Caco-2 (cell line): ENCODE measurements at regions not wholly inside any gene's neighbourhood (a gene's known extent, or its start where the extent isn't known, plus 50 kb on each side); places are given as distances from the start of the nearest gene placed in this dataset.

Source experiments
- BruUV-seq: library from RNA; stranded (reverse); fragments of 400-500 nt; replicated peaks from 2 replicates; lab custom pipeline; 2021; lab: Mats Ljungman, UMichigan
- CTCF ChIA-PET: fragments of 300-600 bp; sonication (Branson Sonifier 250); formaldehyde crosslinking; loops from one replicate; lab custom pipeline; 2022; ENCODE audit warnings: antibody characterized with exemption; lab: Charles Lee
- POLR2A ChIA-PET: fragments of 300-600 bp; sonication (Branson Sonifier 250); formaldehyde crosslinking; loops from one replicate; lab custom pipeline; 2022; ENCODE audit warnings: antibody characterized with exemption; lab: Charles Lee
- DNase-seq, 2 experiments: peaks; one replicate each; pipeline versions ENCODE4 v3.0.0 to v3.0.0-alpha.2; 2020 to 2022
- H3K27me3 ChIP-seq: replicated peaks from 2 replicates; pipeline ENCODE4 v1.6.0; 2011; ENCODE audit warnings: low read length; ENCODE audit not compliant: control insufficient read depth, insufficient read depth
- H3K36me3 ChIP-seq: 2 replicates; pipeline ENCODE4 v1.5.1; 2011; ENCODE audit warnings: low read length; ENCODE audit not compliant: control insufficient read depth, insufficient read depth
- H3K4me1 ChIP-seq: fragments of 250-450 bp; sonication (Bioruptor Pico); 2 replicates; pipeline ENCODE4 v1.5.1; 2020; ENCODE audit warnings: mild to moderate bottlenecking
- H3K4me3 ChIP-seq: 2 replicates; pipeline ENCODE4 v1.5.1; 2011; ENCODE audit warnings: low read depth, mild to moderate bottlenecking, control low read depth, low read length
- H3K9me3 ChIP-seq: fragments of 250-450 bp; sonication (Bioruptor Pico); 2 replicates; pipeline ENCODE4 v1.5.1; 2020; ENCODE audit warnings: mild to moderate bottlenecking, moderate library complexity
- H3K27ac Mint-ChIP-seq: one replicate; pipeline ENCODE4 v1.8.0; 2022; ENCODE audit warnings: mixed read lengths; ENCODE audit not compliant: unreplicated experiment
- H3K27me3 Mint-ChIP-seq: one replicate; pipeline ENCODE4 v1.8.0; 2022; ENCODE audit warnings: mixed read lengths; ENCODE audit not compliant: insufficient read depth, unreplicated experiment
- H3K36me3 Mint-ChIP-seq: one replicate; pipeline ENCODE4 v1.8.0; 2022; ENCODE audit warnings: mild to moderate bottlenecking, mixed read lengths; ENCODE audit not compliant: insufficient read depth, unreplicated experiment
- H3K4me1 Mint-ChIP-seq: one replicate; pipeline ENCODE4 v1.8.0; 2022; ENCODE audit warnings: low read depth, mixed read lengths; ENCODE audit not compliant: unreplicated experiment
- H3K4me3 Mint-ChIP-seq: one replicate; pipeline ENCODE4 v1.8.0; 2022; ENCODE audit warnings: mild to moderate bottlenecking, moderate library complexity, mixed read lengths; ENCODE audit not compliant: unreplicated experiment
- H3K9me3 Mint-ChIP-seq: one replicate; pipeline ENCODE4 v1.8.0; 2022; ENCODE audit warnings: mixed read lengths; ENCODE audit not compliant: unreplicated experiment
- intact Hi-C: fragments of 100-400 bp; cut with micrococcal nuclease; formaldehyde crosslinking; loops from one replicate; pipeline ENCODE4 v1.10.0; 2022; ENCODE audit not compliant: unreplicated experiment
- TF ChIP-seq, protein P1 (sequence below), 2 experiments: fragments of 200-600 bp in 1 of 2; IDR thresholded peaks; 1 replicate in 1 of 2; 2 replicates in 1 of 2; pipeline versions ENCODE4 v1.5.1 to v1.8.0; 2011 to 2022; ENCODE audit warnings: antibody characterized with exemption in 1 of 2, control low read depth in 1 of 2, inconsistent platforms in 1 of 2, low read depth in 1 of 2, low read length in 1 of 2, mild to moderate bottlenecking in 1 of 2, moderate library complexity in 1 of 2; ENCODE audit not compliant: insufficient read depth in 1 of 2, severe bottlenecking in 1 of 2, unreplicated experiment in 1 of 2

DNA sequence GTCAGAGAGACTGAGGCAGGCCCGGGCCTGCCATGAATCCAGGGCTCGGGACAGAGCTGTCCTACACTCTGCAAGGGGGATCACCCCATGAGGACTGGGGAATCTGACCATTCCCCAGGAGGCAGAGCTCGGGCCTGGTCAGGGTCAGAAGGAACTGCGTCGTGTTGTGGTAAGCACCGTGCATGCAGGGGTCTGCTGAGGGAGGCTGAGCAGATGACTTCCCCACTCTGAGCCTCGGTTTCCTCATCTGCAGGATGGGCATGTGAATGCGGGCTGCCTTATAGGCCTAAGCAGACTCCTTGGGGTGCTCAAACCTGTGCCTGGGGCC is 61.6 kb upstream of the IQSEC1 start:
- intact Hi-C loops: no loop called here
- no TSS peak for BruUV-seq
- CTCF ChIA-PET: no interaction called here
- Histone ChIP-seq H3K4me1 (no peaks in the 10 kb centered on the region), H3K27me3 (no peaks in the 10 kb centered on the region; the same call in 1 of the 2 replicates), H3K9me3 (no peaks in the 10 kb centered on the region), H3K4me3 (no peak overlapping the region), H3K36me3 (no peaks in the 10 kb centered on the region)
- Mint-ChIP-seq H3K4me1 (no peaks in the 10 kb centered on the region), H3K27ac (no peak overlapping the region), H3K9me3 (no peaks in the 10 kb centered on the region), H3K36me3 (no peaks in the 10 kb centered on the region), H3K27me3 (peaks cover 12% of the 10 kb centered on the region), H3K4me3 (no peak overlapping the region)
- no peak for DNase-seq
- POLR2A ChIA-PET: no interaction called here
- TF ChIP-seq, protein P1, sequence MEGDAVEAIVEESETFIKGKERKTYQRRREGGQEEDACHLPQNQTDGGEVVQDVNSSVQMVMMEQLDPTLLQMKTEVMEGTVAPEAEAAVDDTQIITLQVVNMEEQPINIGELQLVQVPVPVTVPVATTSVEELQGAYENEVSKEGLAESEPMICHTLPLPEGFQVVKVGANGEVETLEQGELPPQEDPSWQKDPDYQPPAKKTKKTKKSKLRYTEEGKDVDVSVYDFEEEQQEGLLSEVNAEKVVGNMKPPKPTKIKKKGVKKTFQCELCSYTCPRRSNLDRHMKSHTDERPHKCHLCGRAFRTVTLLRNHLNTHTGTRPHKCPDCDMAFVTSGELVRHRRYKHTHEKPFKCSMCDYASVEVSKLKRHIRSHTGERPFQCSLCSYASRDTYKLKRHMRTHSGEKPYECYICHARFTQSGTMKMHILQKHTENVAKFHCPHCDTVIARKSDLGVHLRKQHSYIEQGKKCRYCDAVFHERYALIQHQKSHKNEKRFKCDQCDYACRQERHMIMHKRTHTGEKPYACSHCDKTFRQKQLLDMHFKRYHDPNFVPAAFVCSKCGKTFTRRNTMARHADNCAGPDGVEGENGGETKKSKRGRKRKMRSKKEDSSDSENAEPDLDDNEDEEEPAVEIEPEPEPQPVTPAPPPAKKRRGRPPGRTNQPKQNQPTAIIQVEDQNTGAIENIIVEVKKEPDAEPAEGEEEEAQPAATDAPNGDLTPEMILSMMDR (IDR thresholded peaks at IDR 0.05; ENCODE audit: insufficient read depth in 1 of 2, low read depth in 1 of 2, low read length in 1 of 2, severe bottlenecking in 1 of 2, unreplicated experiment in 1 of 2): no peak

DNA sequence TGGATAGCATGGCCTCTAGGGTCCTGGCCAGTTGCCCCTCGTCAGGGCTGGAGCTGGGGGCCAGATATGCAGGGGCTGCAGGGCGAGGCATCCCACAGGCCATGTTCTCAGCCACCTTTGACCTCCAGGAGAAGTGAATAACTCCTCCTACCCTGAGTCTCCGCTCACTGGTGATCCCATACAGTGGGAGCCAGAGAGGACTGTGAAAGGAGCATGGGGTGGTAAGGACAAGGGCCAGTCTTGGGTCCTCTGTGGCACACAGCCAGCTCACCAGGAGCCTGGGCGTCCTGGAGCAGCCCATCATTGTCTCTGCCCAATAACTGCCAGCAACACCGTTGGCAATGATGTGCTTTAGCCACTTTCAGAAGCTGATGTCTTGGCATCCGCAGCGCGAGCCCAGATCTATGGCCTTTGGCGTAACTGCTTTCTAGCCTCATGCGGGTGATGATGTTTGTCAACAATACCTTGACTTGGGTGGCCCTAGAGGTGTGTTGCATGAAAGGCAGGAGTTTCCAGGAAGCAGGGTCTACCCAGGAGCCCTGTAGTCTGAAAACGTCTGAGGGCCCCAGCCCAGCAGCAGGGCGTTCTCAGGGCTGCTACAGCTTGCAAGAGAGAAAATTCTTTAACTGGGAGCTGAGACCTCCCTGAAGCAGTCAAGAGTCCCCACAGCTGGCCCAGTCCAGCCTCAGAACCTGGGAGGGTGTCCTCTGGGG is 61.1 kb upstream of the IQSEC1 start:
- no peaks in the 10 kb centered on the region for H3K36me3 Mint-ChIP-seq
- no TSS peak for BruUV-seq
- no peaks in the 10 kb centered on the region for H3K4me1 Mint-ChIP-seq
- no peaks in the 10 kb centered on the region for H3K36me3 ChIP-seq
- H3K27ac Mint-ChIP-seq: no peak overlapping the region
- peak in 1 of 2 experiments; percentile 13 for DNase-seq
- no peak overlapping the region for H3K4me3 Mint-ChIP-seq
- POLR2A ChIA-PET: no interaction called here
- no peaks in the 10 kb centered on the region; the same call in 1 of the 2 replicates for H3K27me3 ChIP-seq
- no peaks in the 10 kb centered on the region for H3K9me3 ChIP-seq
- H3K27me3 Mint-ChIP-seq: peaks cover 9% of the 10 kb centered on the region
- no peak overlapping the region for H3K4me3 ChIP-seq
- no peaks in the 10 kb centered on the region for H3K4me1 ChIP-seq
- intact Hi-C loops: no loop called here
- CTCF ChIA-PET: no interaction called here
- TF ChIP-seq, protein P1 (IDR thresholded peaks at IDR 0.05; ENCODE audit: insufficient read depth in 1 of 2, low read depth in 1 of 2, low read length in 1 of 2, severe bottlenecking in 1 of 2, unreplicated experiment in 1 of 2): no peak
- H3K9me3 Mint-ChIP-seq: no peaks in the 10 kb centered on the region

DNA sequence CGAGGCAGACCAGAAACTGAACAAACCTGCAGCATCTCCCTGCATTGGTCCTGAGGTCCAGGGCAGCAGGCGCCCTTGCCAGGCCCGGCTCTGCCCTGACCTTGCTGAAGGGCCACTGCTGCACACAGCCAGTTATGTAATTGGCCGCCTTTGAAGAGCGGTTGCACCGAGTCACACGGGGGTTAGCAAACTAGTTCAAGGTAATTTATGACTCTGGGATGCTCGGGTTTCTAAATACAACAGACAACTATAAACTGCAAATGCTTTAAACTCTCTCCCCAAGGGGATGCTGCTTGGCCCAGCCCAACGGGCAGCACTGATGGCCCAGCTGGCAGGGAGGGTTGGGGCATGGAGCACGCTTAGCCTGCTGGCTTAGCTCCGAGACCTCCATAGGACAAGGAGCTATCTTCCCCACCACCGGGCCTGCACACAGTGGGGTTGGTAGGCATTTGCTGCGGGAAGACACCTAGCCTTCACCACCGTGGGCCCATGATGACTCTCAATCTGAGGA is 60.3 kb upstream of the IQSEC1 start:
- Mint-ChIP-seq H3K9me3 (no peaks in the 10 kb centered on the region), H3K4me1 (no peaks in the 10 kb centered on the region), H3K27ac (no peak overlapping the region), H3K27me3 (peaks cover 7% of the 10 kb centered on the region), H3K36me3 (no peaks in the 10 kb centered on the region), H3K4me3 (no peak overlapping the region)
- TF ChIP-seq, protein P1 (IDR thresholded peaks at IDR 0.05; ENCODE audit: insufficient read depth in 1 of 2, low read depth in 1 of 2, low read length in 1 of 2, severe bottlenecking in 1 of 2, unreplicated experiment in 1 of 2): no peak
- Histone ChIP-seq H3K27me3 (no peaks in the 10 kb centered on the region; the same call in 1 of the 2 replicates), H3K9me3 (no peaks in the 10 kb centered on the region), H3K36me3 (no peaks in the 10 kb centered on the region), H3K4me1 (no peaks in the 10 kb centered on the region), H3K4me3 (no peak overlapping the region)
- intact Hi-C loops: no loop called here
- DNase-seq: peak in 1 of 2 experiments; percentile 13
- POLR2A ChIA-PET: no interaction called here
- no TSS peak for BruUV-seq
- CTCF ChIA-PET: no interaction called here
